ENCODE measurements at regions not wholly inside any gene's neighbourhood (a gene's known extent, or its start where the extent isn't known, plus 50 kb on each side); places are given as distances from the start of the nearest gene placed in this dataset.

- Mint-ChIP-seq H3K36me3 (no peaks in the 10 kb centered on the region), H3K27ac (no peak overlapping the region), H3K4me1 (no peaks in the 10 kb centered on the region), H3K4me3 (no peak overlapping the region), H3K27me3 (no peaks in the 10 kb centered on the region), H3K9me3 (peaks cover 0 to 3% (median 0%) of the 10 kb centered on the region in 5 donors)
- H3K4me3 ChIP-seq (ENCODE audit: low read length): no peak overlapping the region
- no peaks in the 10 kb centered on the region for H3K27me3 ChIP-seq (ENCODE audit: insufficient read depth, low read length, poor library complexity, severe bottlenecking)
- H3K27ac ChIP-seq (ENCODE audit: low read depth, low read length): no peak overlapping the region
- no peaks in the 10 kb centered on the region for H3K4me1 ChIP-seq (ENCODE audit: insufficient read depth, low read length)
- H3K9me3 ChIP-seq (ENCODE audit: low read length): no peaks in the 10 kb centered on the region
- POLR2A ChIA-PET: no interaction called here
- no peaks in the 10 kb centered on the region for H3K36me3 ChIP-seq (ENCODE audit: insufficient read depth, low read length)
- DNase-seq: no peak
- CTCF ChIA-PET: no interaction called here
Observed at GRCh38 chr15:87115795-87116194, 1036.1 kb downstream of the AGBL1 start.

- no peaks in the 10 kb centered on the region for H3K4me1 Mint-ChIP-seq
- no peak overlapping the region for H3K4me3 ChIP-seq (ENCODE audit: low read length)
- no peak overlapping the region for H3K27ac Mint-ChIP-seq
- peaks cover 0 to 23% of the 10 kb centered on the region in 2 donors for H3K27me3 Mint-ChIP-seq
- no peaks in the 10 kb centered on the region for H3K4me1 ChIP-seq (ENCODE audit: insufficient read depth, low read length)
- peaks cover 9% of the 10 kb centered on the region for H3K9me3 ChIP-seq (ENCODE audit: low read length)
- ChIA-PET POLR2A (no interaction called here), CTCF (no interaction called here)
- no peak for DNase-seq
- H3K36me3 Mint-ChIP-seq: no peaks in the 10 kb centered on the region
- H3K27ac ChIP-seq (ENCODE audit: low read depth, low read length): no peak overlapping the region
- H3K36me3 ChIP-seq (ENCODE audit: insufficient read depth, low read length): no peaks in the 10 kb centered on the region
- no peaks in the 10 kb centered on the region for H3K27me3 ChIP-seq (ENCODE audit: insufficient read depth, low read length, poor library complexity, severe bottlenecking)
- peaks cover 13 to 24% (median 17%) of the 10 kb centered on the region in 5 donors for H3K9me3 Mint-ChIP-seq
- H3K4me3 Mint-ChIP-seq: no peak overlapping the region
Observed at GRCh38 chr15:87099916-87100315, 1020.2 kb downstream of the AGBL1 start.

- Mint-ChIP-seq H3K9me3 (peaks cover 0 to 10% (median 0%) of the 10 kb centered on the region in 5 donors), H3K4me1 (no peaks in the 10 kb centered on the region), H3K27ac (no peak overlapping the region), H3K4me3 (no peak overlapping the region), H3K36me3 (no peaks in the 10 kb centered on the region), H3K27me3 (no peaks in the 10 kb centered on the region)
- H3K9me3 ChIP-seq (ENCODE audit: low read length): no peaks in the 10 kb centered on the region
- no peaks in the 10 kb centered on the region for H3K4me1 ChIP-seq (ENCODE audit: insufficient read depth, low read length)
- H3K4me3 ChIP-seq (ENCODE audit: low read length): no peak overlapping the region
- no peak for DNase-seq
- CTCF ChIA-PET: no interaction called here
- H3K27ac ChIP-seq (ENCODE audit: low read depth, low read length): no peak overlapping the region
- H3K27me3 ChIP-seq (ENCODE audit: insufficient read depth, low read length, poor library complexity, severe bottlenecking): no peaks in the 10 kb centered on the region
- no peaks in the 10 kb centered on the region for H3K36me3 ChIP-seq (ENCODE audit: insufficient read depth, low read length)
- POLR2A ChIA-PET: no interaction called here
Observed at GRCh38 chr15:87089551-87089950, 1009.9 kb downstream of the AGBL1 start.

GRCh38 chr15:87083201-87083600, 1003.5 kb downstream of the AGBL1 start:
- Histone ChIP-seq H3K4me3 (ENCODE audit: low read length) (no peak overlapping the region), H3K9me3 (ENCODE audit: low read length) (no peaks in the 10 kb centered on the region), H3K27ac (ENCODE audit: low read depth, low read length) (no peak overlapping the region), H3K4me1 (ENCODE audit: insufficient read depth, low read length) (no peaks in the 10 kb centered on the region), H3K36me3 (ENCODE audit: insufficient read depth, low read length) (no peaks in the 10 kb centered on the region), H3K27me3 (ENCODE audit: insufficient read depth, low read length, poor library complexity, severe bottlenecking) (no peaks in the 10 kb centered on the region)
- no peaks in the 10 kb centered on the region for H3K4me1 Mint-ChIP-seq
- no peak overlapping the region for H3K27ac Mint-ChIP-seq
- ChIA-PET POLR2A (no interaction called here), CTCF (no interaction called here)
- DNase-seq: no peak
- H3K9me3 Mint-ChIP-seq: peaks cover 0 to 7% (median 0%) of the 10 kb centered on the region in 5 donors
- H3K4me3 Mint-ChIP-seq: no peak overlapping the region
- no peaks in the 10 kb centered on the region for H3K36me3 Mint-ChIP-seq
- H3K27me3 Mint-ChIP-seq: peaks cover 2 to 4% of the 10 kb centered on the region in 2 donors

- Mint-ChIP-seq H3K27me3 (peaks cover 2 to 4% of the 10 kb centered on the region in 2 donors), H3K36me3 (no peaks in the 10 kb centered on the region), H3K4me3 (no peak overlapping the region), H3K27ac (no peak overlapping the region), H3K9me3 (peaks cover 0 to 3% (median 0%) of the 10 kb centered on the region in 5 donors), H3K4me1 (no peaks in the 10 kb centered on the region)
- H3K4me3 ChIP-seq (ENCODE audit: low read length): no peak overlapping the region
- ChIA-PET CTCF (no interaction called here), POLR2A (no interaction called here)
- H3K4me1 ChIP-seq (ENCODE audit: insufficient read depth, low read length): no peaks in the 10 kb centered on the region
- DNase-seq: no peak
- H3K9me3 ChIP-seq (ENCODE audit: low read length): no peaks in the 10 kb centered on the region
- no peaks in the 10 kb centered on the region for H3K27me3 ChIP-seq (ENCODE audit: insufficient read depth, low read length, poor library complexity, severe bottlenecking)
- H3K36me3 ChIP-seq (ENCODE audit: insufficient read depth, low read length): no peaks in the 10 kb centered on the region
- no peak overlapping the region for H3K27ac ChIP-seq (ENCODE audit: low read depth, low read length)
Observed at GRCh38 chr15:87082581-87082980, 1002.9 kb downstream of the AGBL1 start.

- H3K36me3 Mint-ChIP-seq: no peaks in the 10 kb centered on the region
- Histone ChIP-seq H3K27ac (ENCODE audit: low read depth, low read length) (no peak overlapping the region), H3K36me3 (ENCODE audit: insufficient read depth, low read length) (no peaks in the 10 kb centered on the region), H3K4me3 (ENCODE audit: low read length) (no peak overlapping the region), H3K9me3 (ENCODE audit: low read length) (no peaks in the 10 kb centered on the region), H3K4me1 (ENCODE audit: insufficient read depth, low read length) (no peaks in the 10 kb centered on the region), H3K27me3 (ENCODE audit: insufficient read depth, low read length, poor library complexity, severe bottlenecking) (no peaks in the 10 kb centered on the region)
- no peak overlapping the region for H3K27ac Mint-ChIP-seq
- H3K27me3 Mint-ChIP-seq: peaks cover 2 to 4% of the 10 kb centered on the region in 2 donors
- H3K4me1 Mint-ChIP-seq: no peaks in the 10 kb centered on the region
- ChIA-PET CTCF (no interaction called here), POLR2A (no interaction called here)
- no peak for DNase-seq
- H3K4me3 Mint-ChIP-seq: no peak overlapping the region
- peaks cover 0 to 3% (median 0%) of the 10 kb centered on the region in 5 donors for H3K9me3 Mint-ChIP-seq
Observed at GRCh38 chr15:87080547-87080946, 1000.9 kb downstream of the AGBL1 start.
